GM18519 (cell line): ENCODE measurements at regions not wholly inside any gene's neighbourhood (a gene's known extent, or its start where the extent isn't known, plus 50 kb on each side); places are given as distances from the start of the nearest gene placed in this dataset.
A peak's percentile ranks its signal among the peaks of the same experiment; 100 is the strongest.

Experiments used
- ATAC-seq: cut with Tn5 transposase; IDR thresholded peaks from one replicate; pipeline ENCODE4 v1.9.1; 2021; ENCODE audit warnings: mild to moderate bottlenecking, moderate library complexity; ENCODE audit not compliant: unreplicated experiment, low FRiP score

DNA sequence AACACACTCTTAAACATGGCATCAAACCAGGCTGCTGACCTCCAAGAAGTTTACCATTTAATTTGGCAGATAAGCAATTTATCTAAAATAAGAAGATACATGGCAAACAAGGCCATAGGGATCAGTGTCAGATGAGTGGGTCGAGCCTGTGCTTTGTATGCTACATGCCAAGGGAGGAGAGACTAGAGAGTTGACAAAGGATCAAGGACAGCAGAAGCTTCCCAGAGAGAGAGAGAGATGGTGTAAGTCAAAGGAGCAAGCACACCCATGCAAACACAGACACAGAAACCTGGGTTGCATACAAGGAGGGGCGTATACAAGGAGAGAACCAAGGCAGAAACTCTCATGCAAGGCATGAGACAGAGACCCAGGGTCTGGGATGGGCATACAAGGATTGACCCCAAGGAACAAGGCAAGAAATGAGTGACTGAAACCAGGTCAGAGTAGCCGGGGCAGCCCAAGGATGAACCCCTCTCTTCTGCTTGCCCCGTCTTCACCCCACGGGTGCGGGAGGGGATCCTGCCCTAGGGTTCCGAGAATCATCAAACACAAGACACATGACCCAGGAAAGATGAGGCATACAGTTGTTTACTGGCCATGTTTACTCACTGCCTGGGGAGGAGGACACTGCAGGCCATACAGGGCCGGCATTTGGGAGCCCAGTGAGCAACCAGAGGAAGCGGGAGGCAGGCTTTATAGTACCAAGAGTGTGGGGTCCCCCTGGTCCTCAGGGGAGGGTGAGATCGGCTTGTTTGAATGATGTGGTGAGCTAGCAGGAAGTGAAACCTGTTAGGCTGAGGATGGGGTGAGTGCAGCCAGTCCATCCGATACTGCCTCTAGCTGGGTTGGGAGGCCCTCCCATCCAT lies 529.2 kb upstream of the ID2 start:
- ATAC-seq: peak; percentile 95

DNA sequence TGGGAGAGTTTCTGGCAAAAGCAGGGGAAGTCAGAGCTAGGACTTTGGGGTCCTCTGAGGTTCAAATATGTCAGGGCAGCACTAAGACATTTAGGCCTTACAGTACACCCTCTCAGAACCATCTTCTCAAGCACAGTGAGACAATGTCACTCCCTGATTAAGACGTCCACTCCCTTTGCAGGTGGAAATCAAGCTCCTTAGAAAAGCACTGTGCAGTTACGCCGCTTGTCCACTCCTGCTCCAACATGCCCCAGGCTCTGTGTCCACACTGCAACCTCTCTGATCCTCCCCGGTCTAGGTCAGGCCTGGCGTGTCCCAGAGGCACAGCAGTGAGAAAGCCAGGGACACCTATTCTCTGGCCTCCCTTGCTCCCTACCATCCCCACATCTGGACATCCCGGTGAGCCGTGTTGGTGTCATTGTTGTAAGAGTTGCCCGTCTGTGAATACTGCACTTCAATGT lies 528.6 kb upstream of the ID2 start:
- peak; percentile 8 for ATAC-seq

DNA sequence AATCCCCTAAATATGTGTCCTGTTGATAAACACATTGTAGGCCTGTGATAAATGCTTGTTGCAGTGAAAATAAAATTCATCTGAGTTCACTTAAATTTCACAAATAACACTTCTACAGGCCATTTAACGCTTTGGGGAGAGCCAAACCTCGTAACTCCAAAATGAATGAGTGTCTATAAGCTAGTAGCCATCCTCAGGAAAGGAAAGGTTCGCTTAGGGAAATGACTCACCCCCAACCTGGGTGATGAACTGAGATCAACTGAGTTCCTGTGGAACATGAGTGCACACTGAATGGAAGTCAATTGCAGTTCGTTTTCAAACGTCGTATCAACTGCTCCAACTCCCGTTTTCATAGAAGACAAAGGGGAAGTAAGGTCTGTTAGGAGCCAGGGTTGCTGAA lies 527.6 kb upstream of the ID2 start:
- ATAC-seq: no peak

DNA sequence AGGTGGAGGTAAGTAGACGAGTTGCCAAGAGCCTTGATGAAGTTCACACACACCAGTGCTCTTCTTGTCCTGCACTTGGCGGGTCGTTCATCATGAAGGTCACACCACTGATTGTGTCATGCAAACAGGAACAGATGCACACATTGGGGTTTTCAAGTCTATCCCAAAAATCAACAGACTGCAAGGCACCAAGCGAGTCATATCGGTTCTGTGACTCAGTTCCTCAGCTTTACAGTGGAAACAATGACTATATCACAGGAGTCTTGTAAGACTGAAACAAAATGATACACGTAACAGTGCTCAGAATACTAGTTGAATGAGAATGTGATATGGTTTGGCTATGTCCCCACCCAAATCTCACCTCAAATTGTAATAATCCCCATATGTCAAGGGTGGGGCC lies 526.9 kb upstream of the ID2 start:
- no peak for ATAC-seq

DNA sequence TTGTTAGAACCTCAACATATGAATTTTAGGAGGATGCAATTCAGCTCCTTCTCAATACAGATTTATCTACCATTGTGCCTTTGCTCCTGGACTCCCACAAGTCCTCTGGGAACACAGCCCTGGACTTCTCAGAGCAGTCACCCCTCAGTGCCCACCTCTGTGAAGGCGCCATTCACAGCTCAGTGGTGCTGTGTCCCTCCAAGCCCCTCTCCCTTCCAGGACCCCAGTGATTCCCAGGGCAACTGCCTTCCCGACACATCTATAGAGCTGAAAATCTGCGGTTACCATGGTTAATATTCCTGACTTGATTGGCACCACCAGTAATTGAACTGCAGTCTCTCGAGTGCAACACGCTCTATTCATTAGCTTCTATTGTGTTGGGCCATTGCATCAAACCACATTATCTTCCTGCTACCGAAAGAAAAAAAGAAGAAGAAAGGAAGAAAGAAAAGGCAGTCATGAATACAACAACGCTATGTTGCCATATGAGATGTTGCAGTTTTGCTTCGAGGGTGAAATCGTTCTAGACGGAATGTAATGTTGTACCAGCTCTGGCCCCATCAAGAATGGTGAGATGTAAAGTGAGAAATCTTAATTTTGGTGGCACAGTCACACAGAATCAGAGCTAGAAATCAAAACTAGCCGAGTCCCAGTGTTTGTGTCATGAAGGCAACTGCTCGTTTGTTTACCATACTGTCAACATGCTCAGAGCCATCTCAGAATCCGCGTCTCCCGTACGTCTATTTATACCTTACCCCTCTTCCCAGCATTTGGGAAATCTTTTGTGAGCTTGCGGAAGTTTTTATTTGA lies 524.0 kb upstream of the ID2 start:
- no peak for ATAC-seq

DNA sequence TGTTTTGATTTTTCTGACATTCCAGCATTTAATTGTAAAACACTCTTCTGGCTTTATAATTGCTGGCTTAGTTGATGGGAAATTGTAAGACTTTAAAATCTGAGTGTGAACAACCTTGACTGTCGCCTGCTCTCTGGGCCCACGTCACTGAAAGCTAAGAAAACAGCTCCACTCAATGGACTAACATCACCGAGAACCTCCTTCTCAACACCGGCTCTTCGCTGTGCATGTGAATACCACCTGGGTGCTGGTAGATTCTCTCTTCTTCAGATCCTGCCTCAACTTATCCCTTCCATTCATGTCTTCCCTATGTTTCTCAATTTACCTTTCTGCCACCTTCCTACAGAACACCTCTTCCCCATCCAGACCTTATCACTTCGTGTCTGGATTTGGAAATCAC lies 523.1 kb upstream of the ID2 start:
- no peak for ATAC-seq

DNA sequence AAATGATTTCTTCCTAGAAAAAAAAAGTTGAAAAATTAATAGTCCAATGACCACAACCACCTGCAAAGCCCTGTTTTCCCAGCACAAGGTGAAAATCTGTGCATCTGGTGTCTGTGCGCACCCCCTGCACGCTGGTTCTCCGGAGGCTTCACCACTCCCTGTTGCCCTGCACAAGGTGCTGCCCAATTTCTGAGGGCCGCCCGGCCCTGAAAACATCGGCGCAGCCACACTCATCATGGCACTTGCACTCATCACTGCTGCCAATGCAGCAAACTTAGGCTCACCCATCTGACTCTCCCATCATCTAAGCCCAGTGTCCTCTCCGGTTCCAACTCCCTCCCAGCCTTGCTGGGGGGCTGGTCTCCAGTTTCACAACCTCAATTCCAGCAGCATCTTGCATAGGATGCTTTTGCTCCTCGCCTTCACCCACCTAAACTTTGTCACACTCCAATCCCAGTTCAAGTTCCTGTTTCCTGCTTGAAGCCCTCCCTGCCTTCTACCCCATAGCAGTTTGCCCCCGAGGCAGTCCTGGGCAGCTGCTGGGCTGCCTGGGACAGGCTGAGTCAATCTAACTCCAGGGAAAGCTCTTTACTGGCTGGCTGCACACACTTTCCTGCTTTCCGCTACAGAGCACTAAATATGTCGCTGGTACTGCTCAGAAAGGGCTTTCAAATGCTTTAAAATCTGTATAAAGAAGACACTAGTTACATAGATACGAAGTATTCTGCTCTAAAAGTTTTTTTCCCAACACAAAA lies 522.5 kb upstream of the ID2 start:
- ATAC-seq: no peak

DNA sequence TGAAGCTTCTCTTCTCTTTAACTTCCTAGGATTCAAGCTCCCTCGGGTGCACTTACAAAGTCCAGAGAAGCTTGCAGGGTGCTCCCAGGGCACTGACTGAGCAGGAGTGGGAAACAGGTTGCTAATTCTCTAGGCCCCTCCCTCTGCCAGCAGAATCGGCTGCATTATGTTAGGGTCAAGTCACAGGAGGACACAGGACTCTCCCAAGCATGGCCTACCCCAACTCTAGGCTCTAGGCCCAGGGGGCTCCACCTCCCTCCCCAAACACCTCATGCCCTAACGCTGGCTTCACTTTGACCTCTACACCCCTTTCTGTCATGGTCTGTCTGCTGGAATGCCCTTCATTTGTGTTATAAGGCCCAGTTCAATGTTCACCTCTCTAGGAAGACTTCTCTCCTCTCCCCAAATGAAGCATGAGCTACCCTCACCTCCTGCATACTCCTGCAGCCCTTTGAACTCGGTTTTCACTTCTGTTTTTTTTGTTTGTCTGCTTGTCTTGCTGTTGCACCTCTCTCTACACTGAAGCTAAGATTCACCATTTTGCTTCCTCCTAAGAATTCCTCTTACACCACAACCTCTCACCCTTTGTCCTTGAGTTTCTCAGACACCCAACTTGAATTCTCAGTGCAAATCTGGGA lies 521.8 kb upstream of the ID2 start:
- no peak for ATAC-seq

DNA sequence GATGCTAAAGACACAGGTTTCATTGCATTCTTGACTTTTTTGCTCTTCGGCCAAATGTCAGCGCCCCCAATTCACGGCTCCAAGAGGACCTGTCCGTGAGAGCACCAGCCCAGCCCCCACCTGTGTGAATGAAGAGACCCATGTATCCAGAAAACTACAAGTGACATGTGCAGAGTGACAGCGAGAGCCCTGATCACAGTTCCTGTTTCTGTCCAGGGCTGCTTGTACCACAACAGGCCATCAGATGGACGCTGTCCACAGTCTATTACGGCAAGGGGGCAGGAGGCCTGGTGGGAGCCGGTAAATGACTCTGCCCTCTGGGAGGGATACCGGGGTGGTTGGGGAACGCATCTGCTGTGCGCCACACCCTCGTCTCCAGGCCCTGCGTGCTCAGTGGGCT lies 520.9 kb upstream of the ID2 start:
- no peak for ATAC-seq

DNA sequence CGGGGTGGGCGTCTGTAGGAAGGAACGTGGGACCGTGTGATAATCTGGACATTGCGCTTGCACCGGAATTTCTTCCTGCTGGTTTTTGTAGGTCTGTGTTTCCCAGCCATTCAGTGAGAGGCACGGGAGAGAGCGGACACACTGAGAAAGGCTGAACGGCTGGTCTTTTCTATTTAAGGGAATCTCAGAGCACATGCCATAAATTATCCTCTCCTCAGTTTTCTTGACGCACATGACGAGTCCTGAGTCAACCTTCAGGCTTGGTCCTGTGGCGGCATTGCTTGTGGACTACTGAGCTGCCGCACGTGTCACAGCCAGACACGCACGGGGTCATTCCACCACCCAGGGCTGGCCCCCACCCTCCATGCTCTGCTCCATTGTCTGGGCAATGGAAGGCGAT lies 519.3 kb upstream of the ID2 start:
- ATAC-seq: no peak

DNA sequence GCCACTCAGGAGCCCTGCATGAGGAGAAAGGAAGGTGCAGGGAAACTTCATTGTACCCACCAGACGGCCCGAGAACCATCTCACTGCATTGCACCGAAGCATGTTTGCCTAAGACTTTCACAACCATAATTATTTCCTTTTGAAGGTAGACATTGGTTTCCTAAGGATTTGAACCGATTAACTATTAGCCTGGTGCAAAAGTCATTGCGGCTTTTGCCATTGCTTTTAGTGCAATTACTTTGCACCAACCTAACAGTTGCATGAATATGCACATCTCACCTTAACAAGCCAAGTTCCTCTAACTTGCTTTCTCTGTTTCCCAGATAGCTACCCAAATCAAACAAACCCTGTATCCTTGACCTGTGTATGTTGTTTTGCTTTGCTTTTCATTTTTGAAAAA lies 516.3 kb upstream of the ID2 start:
- no peak for ATAC-seq

DNA sequence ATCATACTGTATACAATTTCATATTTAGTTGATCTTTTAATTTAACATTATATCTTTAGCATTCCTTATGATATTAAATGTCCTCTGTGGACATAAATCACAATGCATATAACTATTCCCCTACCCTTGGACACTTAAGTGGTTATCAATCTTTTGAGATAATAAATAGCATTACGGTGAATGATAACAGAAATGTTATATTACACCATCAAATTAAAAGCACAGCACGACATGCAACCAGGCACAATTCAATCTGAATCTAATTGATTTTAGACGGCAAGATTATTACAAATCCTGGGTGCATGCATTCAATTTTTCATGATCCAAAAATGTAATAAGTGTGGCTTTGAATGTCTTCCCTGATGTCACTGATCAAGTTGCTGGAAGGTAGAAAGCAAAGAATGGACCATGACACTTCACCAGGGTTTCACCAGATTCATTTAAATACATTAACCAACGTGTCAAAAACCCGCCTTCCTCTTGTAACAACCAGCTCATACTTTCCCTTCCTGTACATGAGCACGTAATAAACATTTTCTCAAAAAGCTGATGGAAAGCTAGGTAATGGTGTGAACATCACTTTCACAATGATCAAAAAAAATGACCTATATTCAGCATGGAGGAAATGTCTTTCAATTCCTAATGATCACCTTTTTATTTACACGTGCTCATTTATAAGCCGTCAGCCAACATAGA lies 513.7 kb upstream of the ID2 start:
- no peak for ATAC-seq

DNA sequence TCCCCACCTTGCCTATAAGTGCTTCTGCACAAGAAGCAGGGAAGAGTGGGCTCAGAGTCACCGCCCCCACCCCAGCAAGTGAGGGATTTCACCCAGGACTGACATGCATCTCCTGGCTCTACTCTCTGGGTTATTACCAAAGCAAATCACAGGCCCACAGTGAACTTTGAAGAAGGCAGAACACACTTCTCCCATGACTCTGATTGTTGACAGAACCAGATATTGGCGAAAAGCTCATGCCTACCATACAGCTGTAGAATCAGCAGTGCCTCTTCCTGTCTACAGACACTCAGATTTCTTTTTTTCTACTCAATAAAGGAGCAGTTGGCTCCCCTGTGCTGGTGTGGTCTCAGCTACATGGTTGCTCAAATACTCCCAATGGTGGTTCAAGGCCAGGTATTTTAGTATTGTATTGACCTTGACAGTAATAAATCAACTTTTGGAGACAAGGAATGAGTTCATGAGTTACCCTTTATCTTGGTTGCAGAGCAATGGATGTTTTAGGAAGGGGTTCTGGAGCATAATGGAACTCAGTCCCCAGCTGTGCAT lies 512.9 kb upstream of the ID2 start:
- no peak for ATAC-seq

DNA sequence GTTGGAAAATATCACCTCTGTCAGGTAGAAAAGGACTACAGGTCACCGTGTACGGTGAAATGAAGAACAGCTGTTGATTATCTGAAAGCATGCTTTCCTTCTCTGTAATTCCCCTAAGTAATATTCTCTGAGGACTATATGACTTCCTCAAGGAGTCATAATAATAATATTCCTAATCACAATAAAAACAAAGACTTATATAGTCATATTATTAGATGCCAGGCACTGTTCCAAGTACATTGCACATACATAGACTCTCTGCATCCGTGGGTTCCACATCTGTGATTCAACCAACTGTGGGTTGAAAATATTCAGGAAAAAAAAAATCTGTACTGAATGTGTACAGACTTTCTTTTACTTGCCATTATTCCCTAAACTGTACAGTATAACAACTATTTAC lies 512.4 kb upstream of the ID2 start:
- ATAC-seq: no peak

DNA sequence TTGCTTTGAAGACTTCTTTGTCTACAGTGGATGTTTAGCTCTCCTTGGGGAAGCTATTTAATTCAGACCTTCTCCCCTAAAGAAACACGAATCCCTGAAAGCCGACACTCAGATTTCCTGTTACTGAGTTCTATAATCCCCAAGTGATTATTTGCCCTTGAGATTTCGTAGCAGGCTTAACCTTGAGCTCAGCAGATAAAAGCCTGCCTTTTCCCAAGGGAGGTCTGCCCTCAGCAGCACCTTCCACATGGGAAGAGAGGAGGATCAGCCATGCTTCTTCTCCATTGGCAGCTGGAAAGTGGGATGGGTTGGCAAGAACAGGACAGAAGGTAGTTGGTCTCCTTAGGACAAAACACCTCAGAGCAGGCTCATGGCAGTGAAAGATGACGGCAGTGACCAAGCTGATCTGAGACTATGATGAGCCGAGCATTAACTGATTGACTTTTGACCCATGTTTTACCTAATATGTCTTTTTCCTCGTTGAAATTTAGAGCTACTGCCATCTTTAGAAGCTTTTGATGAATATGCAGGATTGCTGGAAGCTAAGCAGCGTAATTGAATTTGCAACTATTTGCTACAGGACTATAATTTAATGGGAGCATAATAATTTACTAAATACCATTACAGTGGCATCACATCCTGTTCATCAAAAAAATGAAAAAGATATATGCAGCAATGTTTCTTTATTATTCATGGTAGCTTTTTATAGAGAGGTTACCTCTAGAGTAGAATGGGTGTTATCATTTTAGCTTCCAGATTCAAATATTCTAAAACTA lies 511.1 kb upstream of the ID2 start:
- no peak for ATAC-seq

DNA sequence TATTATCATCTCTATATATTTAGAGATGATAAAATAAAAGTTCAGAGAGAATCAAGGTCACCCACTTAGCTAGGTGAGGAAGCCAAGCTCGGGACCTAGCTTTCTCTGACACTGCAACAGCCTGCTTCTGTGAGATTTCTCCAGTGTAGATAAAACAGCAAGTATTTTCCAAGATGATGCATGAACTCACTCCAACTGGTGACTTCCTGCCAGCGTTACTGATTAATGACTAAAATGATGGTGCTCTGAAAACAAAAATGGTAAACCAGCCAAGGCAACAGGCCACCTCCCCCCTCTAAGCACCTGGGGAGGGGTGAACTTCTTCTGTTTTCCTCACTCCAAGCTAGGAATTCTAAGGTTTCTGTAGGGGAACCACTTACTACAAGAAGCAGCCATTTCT lies 510.2 kb upstream of the ID2 start:
- ATAC-seq: no peak

DNA sequence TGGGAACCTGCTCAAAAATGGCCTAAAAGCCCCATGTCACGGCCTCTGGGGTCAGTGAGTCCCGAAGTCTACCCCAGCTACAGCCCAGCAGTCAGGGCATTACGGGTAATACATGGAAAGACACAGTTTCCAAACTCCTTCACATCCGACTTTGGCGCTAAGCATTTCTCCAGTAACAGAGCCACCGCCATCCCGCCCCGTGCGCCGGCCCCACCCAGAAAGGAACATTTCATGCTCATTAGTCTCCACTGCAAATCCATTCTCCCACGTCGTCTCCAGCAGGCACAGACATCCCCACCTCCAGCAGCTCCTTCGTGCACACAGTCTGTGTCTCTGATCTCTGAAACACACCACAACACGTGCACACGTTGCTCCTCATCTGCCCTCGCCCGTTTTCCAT lies 509.2 kb upstream of the ID2 start:
- ATAC-seq: no peak

DNA sequence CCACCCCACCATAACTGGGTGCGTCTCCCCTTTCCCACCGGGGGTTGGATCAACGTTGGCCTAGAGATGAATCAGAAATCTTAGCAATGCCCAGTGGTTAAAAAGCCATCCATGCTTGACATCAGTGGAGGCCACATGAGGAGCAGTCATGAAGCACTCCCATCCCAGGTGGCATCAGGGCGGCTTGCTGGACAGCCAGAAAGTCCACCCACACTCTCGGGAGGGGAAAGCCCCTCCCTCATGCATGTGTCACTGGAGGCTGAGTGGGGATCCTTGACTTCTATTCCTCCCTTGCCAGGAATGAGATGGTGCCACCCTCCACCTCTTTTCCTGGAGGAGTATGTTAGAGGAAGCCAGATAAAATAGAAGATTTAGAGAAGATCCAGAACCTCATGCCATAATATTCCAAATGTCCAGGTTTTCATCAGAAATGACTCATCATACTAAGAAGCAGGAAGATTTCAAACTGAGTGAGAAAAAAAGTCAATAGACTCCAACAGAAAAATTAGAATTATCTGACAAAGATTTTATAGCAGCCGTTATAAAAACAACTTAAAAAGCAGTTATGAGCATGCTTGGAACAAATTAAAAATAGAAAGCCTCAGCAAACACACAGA lies 507.1 kb upstream of the ID2 start:
- no peak for ATAC-seq

DNA sequence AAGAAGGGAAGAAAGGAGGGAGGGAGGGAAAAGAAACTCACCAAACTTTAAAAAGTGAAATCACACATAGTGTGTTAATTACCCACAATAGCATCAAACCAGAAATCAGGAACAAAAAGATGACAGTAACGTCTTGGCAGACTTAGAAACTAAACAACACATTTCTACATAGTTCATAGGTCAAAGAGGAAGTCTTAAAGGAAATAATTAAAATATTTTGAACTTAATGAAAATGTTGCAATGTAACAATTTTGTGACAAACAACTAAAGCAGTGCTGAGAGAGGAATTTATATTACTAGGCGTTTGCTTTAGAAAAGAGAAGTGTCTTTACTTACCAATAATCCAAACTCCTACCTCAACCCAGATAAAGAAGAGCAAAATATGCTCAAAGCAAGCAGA lies 505.0 kb upstream of the ID2 start:
- no peak for ATAC-seq
